ENCODE measurements at regions not wholly inside any gene's neighbourhood (a gene's known extent, or its start where the extent isn't known, plus 50 kb on each side); places are given as distances from the start of the nearest gene placed in this dataset.

- no peak overlapping the region for H3K4me3 ChIP-seq (ENCODE audit: low read depth, low read length)
- no peak for TF ChIP-seq CTCF (IDR thresholded peaks at IDR 0.05; ENCODE audit: borderline replicate concordance, insufficient read depth, low read depth, low read length)
These were observed 294.2 kb upstream of the SALL3 start for GRCh38 chr18:78685250-78685979.

- no peak for TF ChIP-seq CTCF (IDR thresholded peaks at IDR 0.05; ENCODE audit: borderline replicate concordance, insufficient read depth, low read depth, low read length)
- no peak overlapping the region for H3K4me3 ChIP-seq (ENCODE audit: low read depth, low read length)
These were observed 293.6 kb upstream of the SALL3 start for GRCh38 chr18:78685980-78686530.

DNA sequence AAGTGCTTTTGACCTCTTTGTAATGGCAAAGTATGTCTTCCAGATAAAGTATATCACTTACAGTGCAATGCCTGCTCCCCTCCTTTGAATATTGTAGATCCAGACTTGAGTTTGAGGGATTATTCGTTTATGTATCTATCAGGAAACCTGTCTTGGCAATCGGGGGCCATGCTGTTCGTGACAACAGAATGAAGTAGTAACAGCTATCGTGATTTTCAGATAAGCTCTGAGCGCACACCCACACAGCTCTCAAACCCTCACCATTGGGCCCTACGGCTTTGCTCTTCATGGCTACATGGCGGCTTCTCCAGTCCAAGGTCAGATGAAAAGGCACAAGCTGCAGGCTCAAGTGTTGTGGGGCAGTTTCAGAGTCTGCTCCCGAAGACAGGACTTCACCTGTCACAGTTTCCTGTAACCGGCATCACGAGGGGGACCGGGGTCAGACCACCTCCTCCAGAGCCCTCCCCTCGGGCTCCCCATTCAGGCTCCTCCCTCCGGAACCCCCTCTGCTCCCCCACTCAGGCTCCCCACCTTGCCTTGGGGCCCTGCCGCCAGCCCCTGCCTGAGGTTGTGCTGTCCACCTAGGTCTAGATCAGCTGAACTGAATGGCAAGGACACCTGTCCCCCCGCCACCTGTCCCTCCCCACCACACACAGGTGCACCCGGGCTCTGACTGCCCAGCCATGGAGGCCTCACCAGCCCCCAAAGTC is 292.5 kb upstream of the SALL3 start:
- no peak for TF ChIP-seq CTCF (IDR thresholded peaks at IDR 0.05; ENCODE audit: borderline replicate concordance, insufficient read depth, low read depth, low read length)
- no peak overlapping the region for H3K4me3 ChIP-seq (ENCODE audit: low read depth, low read length)

- no peak overlapping the region for H3K4me3 ChIP-seq (ENCODE audit: low read depth, low read length)
- TF ChIP-seq CTCF (IDR thresholded peaks at IDR 0.05; ENCODE audit: borderline replicate concordance, insufficient read depth, low read depth, low read length), result no peak
These were observed 291.9 kb upstream of the SALL3 start for GRCh38 chr18:78687736-78688135.

- no peak overlapping the region for H3K4me3 ChIP-seq (ENCODE audit: low read depth, low read length)
- no peak for TF ChIP-seq CTCF (IDR thresholded peaks at IDR 0.05; ENCODE audit: borderline replicate concordance, insufficient read depth, low read depth, low read length)
These were observed 291.4 kb upstream of the SALL3 start for GRCh38 chr18:78688249-78688648.

GRCh38 chr18:78688916-78689315 is 290.7 kb upstream of the SALL3 start:
- no peak overlapping the region for H3K4me3 ChIP-seq (ENCODE audit: low read depth, low read length)
- TF ChIP-seq CTCF (IDR thresholded peaks at IDR 0.05; ENCODE audit: borderline replicate concordance, insufficient read depth, low read depth, low read length), result no peak
